Myocyte (in vitro differentiated cells): ENCODE measurements at regions not wholly inside any gene's neighbourhood (a gene's known extent, or its start where the extent isn't known, plus 50 kb on each side); places are given as distances from the start of the nearest gene placed in this dataset.

ENCODE experiments used
- DNase-seq: peaks from one replicate; pipeline ENCODE4 v3.0.0-alpha.2; 2012; ENCODE audit warnings: low read depth

GRCh38 chr9:107975426-107976010 lies 485.9 kb upstream of the KLF4 start:
- DNase-seq: no peak

- no peak for DNase-seq
Measured at GRCh38 chr9:107973451-107973850, 483.9 kb upstream of the KLF4 start.

DNA sequence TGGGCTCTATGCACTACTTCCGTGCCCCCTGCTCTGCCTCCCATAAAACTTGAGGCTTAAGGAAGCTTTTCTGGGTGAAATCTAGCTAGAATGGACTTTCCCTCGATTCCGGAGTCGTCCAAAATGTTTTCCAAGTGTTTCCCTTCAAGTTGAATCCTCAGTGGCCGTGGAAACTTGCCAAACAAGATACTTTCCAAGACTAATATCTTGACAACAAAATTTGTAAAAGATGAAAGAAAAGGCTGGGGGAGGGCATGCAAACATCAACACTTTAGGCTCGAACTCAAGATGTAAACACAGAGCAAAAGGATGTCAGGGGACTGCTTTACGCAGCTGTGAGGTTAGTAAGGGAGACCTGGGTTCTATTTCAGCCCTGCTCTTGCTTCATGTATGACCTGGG lies 482.8 kb upstream of the KLF4 start:
- no peak for DNase-seq

DNA sequence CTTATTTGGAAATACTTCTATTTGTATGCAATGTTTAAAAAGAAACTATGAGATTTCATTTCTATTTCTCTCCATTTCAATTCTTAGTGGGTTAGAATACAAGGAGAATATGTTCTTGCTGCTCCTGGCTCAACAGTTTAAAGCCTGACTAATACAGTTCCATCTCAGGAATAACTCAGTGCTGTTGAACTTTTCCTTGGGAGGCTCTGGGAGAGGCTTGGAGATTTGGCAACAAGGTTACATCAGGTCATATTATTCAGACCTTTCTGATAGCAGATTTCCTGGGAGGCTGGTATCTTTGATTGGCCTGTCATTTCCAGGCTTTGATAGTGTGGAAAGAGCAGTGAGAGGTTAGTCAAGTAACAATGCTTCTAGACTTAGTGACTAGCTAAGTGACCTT lies 481.7 kb upstream of the KLF4 start:
- DNase-seq: no peak

GRCh38 chr9:107970726-107971125 lies 481.2 kb upstream of the KLF4 start:
- no peak for DNase-seq

- no peak for DNase-seq
Measured at GRCh38 chr9:107969727-107970126, 480.2 kb upstream of the KLF4 start.

DNA sequence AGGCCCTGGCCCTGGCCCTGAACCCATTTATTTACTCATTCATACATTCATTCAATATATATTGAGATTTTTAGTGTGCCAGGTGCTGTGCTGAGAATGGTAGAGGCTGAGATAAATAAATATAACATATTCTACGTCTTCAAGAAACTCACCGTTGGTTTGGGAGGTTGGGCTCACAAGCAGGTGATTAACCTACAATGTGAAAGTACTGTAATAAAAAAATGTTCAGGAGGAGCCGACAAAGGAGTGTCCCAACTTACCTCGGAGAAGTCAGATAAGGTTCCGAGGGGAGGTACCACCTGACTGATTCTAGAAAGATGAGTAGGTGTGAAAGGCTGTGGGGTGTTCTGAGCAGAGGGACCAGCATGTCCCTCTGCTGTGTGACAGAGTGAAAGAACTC lies 479.6 kb upstream of the KLF4 start:
- no peak for DNase-seq

DNA sequence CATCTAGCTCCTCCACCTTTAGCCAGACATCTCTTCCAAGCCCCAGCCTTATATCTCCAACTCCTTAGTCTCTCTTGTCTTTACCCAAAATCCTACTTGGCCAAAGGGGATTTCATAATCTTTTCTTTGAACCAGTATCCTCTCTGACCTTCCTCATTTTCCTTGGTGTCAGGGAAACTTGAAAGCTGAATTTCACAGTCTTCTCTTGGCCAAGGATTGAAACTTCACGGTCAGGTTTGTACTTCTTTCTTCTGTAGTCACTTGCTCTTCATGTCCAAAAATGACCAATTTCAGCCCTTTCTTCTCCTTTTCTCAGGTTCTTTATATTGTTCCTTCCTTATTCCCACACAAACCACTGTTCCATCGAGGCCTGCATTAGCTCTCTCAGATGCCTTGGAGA lies 473.7 kb upstream of the KLF4 start:
- no peak for DNase-seq

DNA sequence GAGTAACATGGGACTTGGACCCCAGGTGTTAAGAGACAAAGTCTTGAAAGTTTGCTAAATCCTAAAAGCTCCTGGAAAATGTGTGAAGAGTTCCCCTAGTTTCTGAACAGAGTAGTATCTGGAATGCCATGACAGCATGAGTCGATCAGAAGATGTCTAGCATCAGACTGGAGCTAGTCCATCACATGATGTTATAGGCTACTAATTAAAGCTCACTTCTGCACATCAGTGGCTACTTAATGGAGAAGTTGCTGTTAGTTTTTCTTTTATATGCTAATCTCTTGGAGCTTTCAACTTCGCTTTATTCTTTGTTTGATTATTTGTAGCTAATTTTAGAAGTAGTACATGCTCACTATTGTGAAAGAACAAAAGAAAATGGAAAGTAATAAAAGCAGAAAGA lies 471.3 kb upstream of the KLF4 start:
- DNase-seq: no peak

- no peak for DNase-seq
Measured at GRCh38 chr9:107954312-107954711, 464.7 kb upstream of the KLF4 start.

DNA sequence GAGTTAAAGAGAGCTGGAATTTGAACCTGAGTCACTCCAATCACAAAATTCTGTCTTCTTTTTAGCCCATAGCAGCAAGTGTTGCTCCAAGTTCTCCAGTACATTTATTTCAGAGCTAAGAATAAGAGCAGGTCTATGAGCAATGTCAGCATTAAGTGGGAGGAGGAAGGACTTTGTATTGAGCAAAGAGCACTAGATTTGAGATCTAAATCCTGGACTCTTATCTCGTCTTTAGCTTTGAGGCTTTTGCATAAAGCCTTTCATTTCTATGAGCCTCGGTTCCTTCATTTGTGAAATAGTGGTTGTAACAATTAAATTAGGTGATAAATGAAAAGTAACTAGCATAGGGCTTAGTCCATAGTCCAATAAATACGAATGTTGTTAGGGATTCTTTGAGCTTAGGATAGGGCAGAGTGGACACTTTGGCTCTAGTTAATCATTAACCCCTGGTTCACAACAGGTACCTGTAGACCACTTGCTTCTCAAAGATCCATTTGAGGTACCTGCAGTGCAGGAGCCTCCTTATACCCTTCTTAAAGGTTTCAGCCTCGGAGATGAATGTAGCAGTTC lies 464.1 kb upstream of the KLF4 start:
- DNase-seq: no peak

GRCh38 chr9:107952773-107953172 lies 463.2 kb upstream of the KLF4 start:
- DNase-seq: no peak

DNA sequence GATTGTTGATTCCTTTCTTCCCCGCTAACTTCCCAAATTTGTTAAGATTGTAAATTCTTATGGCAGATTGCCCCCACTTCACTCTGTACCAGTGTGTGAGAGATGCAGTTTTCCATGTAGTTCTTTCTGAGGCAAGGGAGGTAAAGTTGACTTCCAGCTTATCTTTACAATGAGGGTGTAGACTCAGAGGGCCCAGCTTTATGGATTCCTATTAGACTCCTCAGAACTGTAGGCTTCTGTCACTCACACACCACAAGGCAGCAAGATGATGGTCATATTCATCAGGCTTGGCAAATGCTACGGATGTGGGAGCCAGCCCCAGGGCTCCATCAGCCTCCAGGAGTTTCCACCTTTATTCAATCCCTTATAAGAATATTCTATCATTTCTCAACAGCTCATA lies 461.9 kb upstream of the KLF4 start:
- no peak for DNase-seq

- DNase-seq: no peak
Measured at GRCh38 chr9:107949061-107949460, 459.5 kb upstream of the KLF4 start.

DNA sequence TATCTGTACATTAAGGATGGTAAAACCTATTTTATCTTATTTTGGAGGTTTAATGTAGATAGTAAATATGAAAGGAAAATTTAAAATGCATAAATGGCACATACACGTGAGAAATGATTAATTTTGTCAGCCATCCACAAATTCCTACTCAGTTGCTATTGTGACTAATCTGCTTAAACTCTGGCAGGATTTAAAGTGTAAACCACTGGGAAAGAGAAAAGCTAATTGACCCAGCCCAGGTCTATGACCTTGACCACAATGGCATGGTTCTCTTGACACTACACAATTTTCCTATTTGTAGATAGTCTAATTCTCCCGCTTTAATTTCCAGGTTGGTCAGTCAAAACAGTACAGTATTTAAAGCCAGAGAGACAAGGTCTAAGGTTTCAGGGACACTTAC lies 459.0 kb upstream of the KLF4 start:
- DNase-seq: peak; percentile 14

DNA sequence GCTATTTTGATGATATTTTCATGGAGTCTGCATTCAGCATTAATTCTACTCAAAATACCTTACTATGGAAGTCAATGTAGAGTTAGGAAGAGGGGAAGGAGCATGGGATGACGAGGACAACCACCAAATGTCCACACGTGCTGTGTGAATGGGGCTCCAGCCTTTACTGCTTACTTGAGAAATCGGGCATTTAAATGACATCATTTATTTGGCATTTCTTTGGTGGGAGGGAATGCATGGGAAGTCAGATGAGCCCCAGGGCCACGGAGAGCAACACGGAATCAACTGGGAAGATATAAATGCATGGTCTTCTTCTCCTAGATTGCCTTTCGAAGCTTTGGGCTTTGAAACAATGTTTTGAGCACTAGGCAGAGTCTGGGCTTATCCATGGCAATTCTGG lies 458.5 kb upstream of the KLF4 start:
- peak; percentile 26 for DNase-seq

- no peak for DNase-seq
Measured at GRCh38 chr9:107946364-107947141, 457.0 kb upstream of the KLF4 start.

GRCh38 chr9:107945961-107946360 lies 456.4 kb upstream of the KLF4 start:
- DNase-seq: no peak

- no peak for DNase-seq
Measured at GRCh38 chr9:107945493-107945892, 455.9 kb upstream of the KLF4 start.

- no peak for DNase-seq
Measured at GRCh38 chr9:107944387-107944786, 454.8 kb upstream of the KLF4 start.

- DNase-seq: no peak
Measured at GRCh38 chr9:107943901-107944300, 454.3 kb upstream of the KLF4 start.

GRCh38 chr9:107942856-107943255 lies 453.3 kb upstream of the KLF4 start:
- no peak for DNase-seq

GRCh38 chr9:107942291-107942690 lies 452.7 kb upstream of the KLF4 start:
- DNase-seq: no peak
